ENCODE measurements at regions not wholly inside any gene's neighbourhood (a gene's known extent, or its start where the extent isn't known, plus 50 kb on each side); places are given as distances from the start of the nearest gene placed in this dataset.

DNA sequence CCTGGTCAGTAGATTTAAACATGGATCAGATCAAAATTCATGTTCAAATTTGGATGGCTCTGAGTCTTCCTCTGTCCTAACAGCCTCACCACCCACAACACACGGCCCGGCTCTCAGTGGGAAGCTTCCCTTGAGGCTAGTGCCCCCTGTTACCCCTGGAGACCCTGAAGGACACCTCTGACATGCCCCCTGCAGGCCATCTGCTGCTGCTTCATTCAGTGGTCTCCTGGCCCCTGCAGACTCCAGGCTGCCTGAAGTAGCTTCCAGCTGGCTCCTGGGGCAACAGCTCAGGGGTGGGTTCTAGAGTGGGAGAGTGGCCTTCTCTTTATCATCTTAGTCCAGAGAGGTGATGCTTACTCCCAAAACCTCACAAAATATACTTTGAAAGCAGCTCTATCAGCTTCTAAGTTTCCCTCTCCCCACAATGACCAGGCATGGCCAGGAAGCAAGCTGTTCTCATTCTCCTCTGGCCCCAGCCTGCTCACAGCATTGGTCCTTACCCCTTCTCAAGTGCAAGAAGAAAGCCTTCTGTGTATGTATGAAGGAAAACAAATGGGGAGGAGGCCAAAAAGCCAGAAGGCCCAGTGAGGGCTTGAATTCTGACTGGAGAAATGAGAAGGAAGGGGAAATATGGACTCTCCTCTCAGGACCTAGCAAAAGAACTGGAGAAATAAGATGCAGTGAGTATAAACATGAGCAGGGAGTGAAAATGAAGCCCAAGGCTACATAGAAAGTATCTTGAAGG, 189.6 kb upstream of the INHBA start:
- TF ChIP-seq, protein P1, sequence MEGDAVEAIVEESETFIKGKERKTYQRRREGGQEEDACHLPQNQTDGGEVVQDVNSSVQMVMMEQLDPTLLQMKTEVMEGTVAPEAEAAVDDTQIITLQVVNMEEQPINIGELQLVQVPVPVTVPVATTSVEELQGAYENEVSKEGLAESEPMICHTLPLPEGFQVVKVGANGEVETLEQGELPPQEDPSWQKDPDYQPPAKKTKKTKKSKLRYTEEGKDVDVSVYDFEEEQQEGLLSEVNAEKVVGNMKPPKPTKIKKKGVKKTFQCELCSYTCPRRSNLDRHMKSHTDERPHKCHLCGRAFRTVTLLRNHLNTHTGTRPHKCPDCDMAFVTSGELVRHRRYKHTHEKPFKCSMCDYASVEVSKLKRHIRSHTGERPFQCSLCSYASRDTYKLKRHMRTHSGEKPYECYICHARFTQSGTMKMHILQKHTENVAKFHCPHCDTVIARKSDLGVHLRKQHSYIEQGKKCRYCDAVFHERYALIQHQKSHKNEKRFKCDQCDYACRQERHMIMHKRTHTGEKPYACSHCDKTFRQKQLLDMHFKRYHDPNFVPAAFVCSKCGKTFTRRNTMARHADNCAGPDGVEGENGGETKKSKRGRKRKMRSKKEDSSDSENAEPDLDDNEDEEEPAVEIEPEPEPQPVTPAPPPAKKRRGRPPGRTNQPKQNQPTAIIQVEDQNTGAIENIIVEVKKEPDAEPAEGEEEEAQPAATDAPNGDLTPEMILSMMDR (IDR thresholded peaks at IDR 0.05) = peak; percentile 43
- no peak for TF ChIP-seq EZH2 (IDR thresholded peaks at IDR 0.05)
- no peak for TF ChIP-seq EZH2phosphoT487 (IDR thresholded peaks at IDR 0.05)

All from neural progenitor cell (in vitro differentiated cells).